Transverse colon (tissue), 4 donors: ENCODE measurements at regions not wholly inside any gene's neighbourhood (a gene's known extent, or its start where the extent isn't known, plus 50 kb on each side); places are given as distances from the start of the nearest gene placed in this dataset.
"Not testable (repeated sequence)": the region's sequence is repeated elsewhere in the genome, so short reads cannot be mapped to it uniquely, and the experiment has no call there.

Experiments
- DNase-seq: peaks from one replicate; pipeline ENCODE4 v3.0.0-alpha.2; 2019
- H3K27ac ChIP-seq, 4 donors: fragments of 200-600 bp; sonication (generic); 2 replicates each; pipeline ENCODE4 v1.5.1; 2016 to 2018; ENCODE audit warnings: inconsistent platforms in 4 of 4
- H3K27me3 ChIP-seq: fragments of 200-600 bp; sonication (generic); 2 replicates; pipeline ENCODE4 v1.5.1; 2017; ENCODE audit warnings: inconsistent platforms
- H3K36me3 ChIP-seq, 4 donors: fragments of 200-600 bp; sonication (generic); 2 replicates each; pipeline ENCODE4 v1.5.1; 2017 to 2019; ENCODE audit warnings: inconsistent platforms in 4 of 4
- H3K4me1 ChIP-seq, 4 donors: fragments of 200-600 bp; sonication (generic); 2 replicates each; pipeline ENCODE4 v1.5.1; 2017 to 2020; ENCODE audit warnings: inconsistent platforms in 4 of 4
- H3K4me3 ChIP-seq, 4 donors: fragments of 200-600 bp; sonication (generic); 1 replicate in 1 of 4; 2 replicates in 3 of 4; pipeline versions ENCODE4 v1.5.1 to v1.6.1; 2017 to 2019; ENCODE audit warnings: inconsistent platforms in 4 of 4
- H3K9me3 ChIP-seq, 2 donors: fragments of 200-600 bp; sonication (generic); 2 replicates each; pipeline ENCODE4 v1.5.1; 2017 to 2019; ENCODE audit warnings: inconsistent platforms in 2 of 2
- CTCF ChIP-seq, 5 experiments: fragments of 200-600 bp in 3 of 5; fragments of 450-650 bp in 2 of 5; sonication (generic) in 3 of 5; IDR thresholded peaks; 1 replicate in 2 of 5; 2 replicates in 3 of 5; pipeline ENCODE4 v1.5.1; 2016 to 2017; ENCODE audit warnings: antibody characterized with exemption in 5 of 5, inconsistent platforms in 3 of 5, mild to moderate bottlenecking in 2 of 5, moderate library complexity in 1 of 5
- EP300 ChIP-seq: sonication (generic); formaldehyde crosslinking; IDR thresholded peaks from one replicate; pipeline ENCODE4 v1.6.1; 2017; ENCODE audit warnings: antibody characterized with exemption, low read depth
- POLR2A ChIP-seq: fragments of 450-650 bp; IDR thresholded peaks from one replicate; pipeline ENCODE4 v1.6.1; 2016; ENCODE audit warnings: antibody characterized with exemption, mild to moderate bottlenecking, moderate library complexity
- POLR2AphosphoS5 ChIP-seq, 3 donors: sonication (generic); formaldehyde crosslinking; IDR thresholded peaks; one replicate each; pipeline ENCODE4 v1.6.1; 2016; ENCODE audit warnings: antibody characterized with exemption in 3 of 3
- WGBS, 2 donors: methylation state at CpG; one replicate each; pipeline ENCODE4 v1.1.5; 2018; ENCODE audit warnings: low coverage in 1 of 2; 5-methylcytosine and 5-hydroxymethylcytosine counted together
- in situ Hi-C, 4 donors: fragments of 200-750 bp; cut with MboI; loops; one replicate each; pipeline versions ENCODE4 v1.15.0 to v1.15.1; 2017; ENCODE audit warnings: low sequenced_read_pairs in 3 of 4, low pct_ligation_motif_present in 1 of 4, low pct_unique_long_range_greater_than_20kb in 1 of 4
- intact Hi-C: fragments of 100-400 bp; cut with DNase I; formaldehyde crosslinking; loops from one replicate; pipeline ENCODE4 v1.15.1; 2023; ENCODE audit warnings: low total_unique reads

GRCh38 chr5:12526113-12526512, 621.9 kb upstream of the CTNND2 start:
- Histone ChIP-seq H3K36me3 (no peaks in the 10 kb centered on the region), H3K27me3 (no peaks in the 10 kb centered on the region), H3K4me3 (no peak overlapping the region), H3K9me3 (no peaks in the 10 kb centered on the region), H3K4me1 (no peaks in the 10 kb centered on the region), H3K27ac (no peak overlapping the region)
- in situ Hi-C loops (no loop called here), intact Hi-C loops (no loop called here)
- WGBS, 2 donors, result 92 to 100% methylated on average over 1 of the region's 1 CpG
- TF ChIP-seq CTCF (IDR thresholded peaks at IDR 0.05) (no peak), POLR2AphosphoS5 (IDR thresholded peaks at IDR 0.05) (no peak), EP300 (no peak), POLR2A (no peak)
- DNase-seq, result no peak

GRCh38 chr5:12522116-12522515, 617.9 kb upstream of the CTNND2 start:
- no peak for DNase-seq
- H3K4me3 ChIP-seq, result no peak overlapping the region
- no peaks in the 10 kb centered on the region for H3K4me1 ChIP-seq
- H3K27me3 ChIP-seq, result no peaks in the 10 kb centered on the region
- no peak overlapping the region for H3K27ac ChIP-seq
- no peaks in the 10 kb centered on the region for H3K36me3 ChIP-seq
- WGBS, 2 donors, result 70 to 76% methylated on average over 5 of the region's 5 CpGs
- no peaks in the 10 kb centered on the region for H3K9me3 ChIP-seq
- in situ Hi-C loops, result no loop called here
- TF ChIP-seq EP300 (no peak), POLR2AphosphoS5 (IDR thresholded peaks at IDR 0.05) (no peak), CTCF (IDR thresholded peaks at IDR 0.05) (no peak), POLR2A (no peak)
- intact Hi-C loops, result no loop called here

GRCh38 chr5:12504983-12505382, 600.7 kb upstream of the CTNND2 start:
- in situ Hi-C loops, H3K4me3 ChIP-seq, H3K9me3 ChIP-seq, H3K27ac ChIP-seq, intact Hi-C loops, H3K27me3 ChIP-seq, DNase-seq, H3K36me3 ChIP-seq, H3K4me1 ChIP-seq: not testable (repeated sequence)
- WGBS, 2 donors, result 64 to 84% methylated on average over 1 of the region's 1 CpG

- in situ Hi-C loops (no loop called here), intact Hi-C loops (no loop called here)
- TF ChIP-seq EP300, result no peak
- no peak for TF ChIP-seq CTCF (IDR thresholded peaks at IDR 0.05)
- no peak for TF ChIP-seq POLR2AphosphoS5 (IDR thresholded peaks at IDR 0.05)
- no peak for TF ChIP-seq POLR2A
- no peaks in the 10 kb centered on the region for H3K36me3 ChIP-seq
- H3K4me3 ChIP-seq, result no peak overlapping the region
- 72% methylated on average over 3 of the region's 3 CpGs; no CpG with 5 or more reads in 1 of the 2 donors for WGBS, 2 donors
- H3K9me3 ChIP-seq, result peaks cover 0 to 6% of the 10 kb centered on the region in 2 donors
- no peaks in the 10 kb centered on the region for H3K27me3 ChIP-seq
- no peak for DNase-seq
- H3K27ac ChIP-seq, result no peak overlapping the region
- H3K4me1 ChIP-seq, result no peaks in the 10 kb centered on the region
Observed at GRCh38 chr5:12488161-12488560, 583.9 kb upstream of the CTNND2 start.

GRCh38 chr5:12480487-12480886, 576.2 kb upstream of the CTNND2 start:
- H3K36me3 ChIP-seq, result no peaks in the 10 kb centered on the region
- 73 to 77% methylated on average over 3 of the region's 3 CpGs for WGBS, 2 donors
- H3K27ac ChIP-seq, result no peak overlapping the region
- H3K4me3 ChIP-seq, result no peak overlapping the region
- DNase-seq, result no peak
- no peaks in the 10 kb centered on the region for H3K27me3 ChIP-seq
- TF ChIP-seq POLR2AphosphoS5 (IDR thresholded peaks at IDR 0.05) (no peak), CTCF (IDR thresholded peaks at IDR 0.05) (no peak), POLR2A (no peak), EP300 (no peak)
- in situ Hi-C loops, result no loop called here
- H3K9me3 ChIP-seq, result no peaks in the 10 kb centered on the region
- intact Hi-C loops, result no loop called here
- no peaks in the 10 kb centered on the region for H3K4me1 ChIP-seq
